Motor neuron (in vitro differentiated cells): ENCODE measurements at regions not wholly inside any gene's neighbourhood (a gene's known extent, or its start where the extent isn't known, plus 50 kb on each side); places are given as distances from the start of the nearest gene placed in this dataset.

Experiments used
- ATAC-seq, 8 experiments: fragments of 200-7000 bp; cut with Tn5 transposase; replicated peaks in 6 of 8; 2 replicates each; pipeline ENCODE4 v1.8.0; 2021; ENCODE audit warnings: mild to moderate bottlenecking in 8 of 8, moderate library complexity in 8 of 8
- H3K27ac ChIP-seq, 2 donors: fragments of 250-450 bp; sonication (Bioruptor Pico); 2 replicates each; pipeline ENCODE4 v1.9.0; 2021; ENCODE audit warnings: antibody characterized with exemption in 2 of 2, mild to moderate bottlenecking in 2 of 2, moderate library complexity in 1 of 2
- H3K4me1 ChIP-seq, 2 donors: fragments of 250-450 bp; sonication (Bioruptor Pico); replicated peaks in 1 of 2; 2 replicates each; pipeline ENCODE4 v1.6.1; 2021; ENCODE audit warnings: antibody characterized with exemption in 2 of 2, mild to moderate bottlenecking in 2 of 2, moderate library complexity in 1 of 2
- H3K4me3 ChIP-seq, 5 donors: fragments of 250-450 bp; sonication (Bioruptor Pico); 2 replicates each; pipeline ENCODE4 v1.9.0; 2021; ENCODE audit warnings: antibody characterized with exemption in 5 of 5, mild to moderate bottlenecking in 5 of 5, moderate library complexity in 4 of 5
- WGBS, 10 experiments: fragments of 450-650 bp; shearing (Covaris generic); methylation state at CpG; one replicate each; pipeline ENCODE4 v1.0.0; 2022; 5-methylcytosine and 5-hydroxymethylcytosine counted together
- in situ Hi-C, 9 experiments: fragments of 400-800 bp; cut with MboI; loops; one replicate each; pipeline ENCODE4 v1.15.0; 2021; ENCODE audit warnings: low sequenced_read_pairs in 9 of 9, low pct_unique_long_range_greater_than_20kb in 2 of 9; ENCODE audit not compliant: unreplicated experiment in 9 of 9

DNA sequence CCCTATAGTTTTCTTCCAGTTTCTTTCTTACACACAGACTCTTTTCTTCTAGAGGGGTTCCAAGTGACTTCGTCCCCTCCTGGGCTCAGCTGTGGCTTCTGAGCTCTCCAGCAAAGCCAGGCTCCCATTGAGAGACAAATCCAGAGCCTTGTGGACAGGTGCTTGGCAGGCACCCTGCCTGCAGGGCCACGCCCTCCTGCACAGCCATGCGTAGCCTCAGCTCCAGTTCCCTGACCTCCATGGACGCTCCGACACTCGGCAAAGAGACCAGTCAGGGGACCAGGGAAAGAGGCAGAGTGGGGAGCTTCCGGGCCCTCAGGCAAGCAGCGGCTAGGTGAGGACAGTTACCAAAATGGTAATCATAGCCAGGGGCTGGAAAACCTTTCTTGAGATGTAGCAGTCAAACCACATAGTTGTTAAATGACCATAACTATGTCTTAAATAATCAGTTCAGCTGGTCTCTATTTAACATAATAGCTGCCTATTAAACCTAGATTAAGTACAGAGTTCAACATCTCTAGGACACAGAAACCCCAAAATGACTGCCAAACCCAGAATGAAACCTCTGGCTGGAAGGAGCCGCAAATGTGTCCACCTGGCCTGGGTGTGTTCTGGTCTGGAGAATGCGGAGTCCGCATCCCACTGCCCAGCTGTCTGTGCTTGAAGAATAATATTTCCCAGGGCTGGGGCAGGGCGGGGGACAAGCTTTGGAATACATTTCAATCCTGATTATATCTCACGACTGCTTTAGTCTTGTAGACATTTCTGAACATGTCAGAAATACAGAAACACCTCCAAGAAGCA lies 69.3 kb upstream of the RGMA start:
- in situ Hi-C loops: no loop called here
- ATAC-seq: peak in 2 of 8 experiments; percentile 45 to 50
- H3K4me3 ChIP-seq: no peak overlapping the region
- no peak overlapping the region for H3K27ac ChIP-seq
- 31 to 100% (median 79%) methylated on average over 2 to 9 of the region's 13 CpGs; no CpG with 5 or more reads in 4 of the 10 experiments for WGBS, 10 experiments
- peaks cover 4 to 13% of the 10 kb centered on the region in 2 donors for H3K4me1 ChIP-seq

DNA sequence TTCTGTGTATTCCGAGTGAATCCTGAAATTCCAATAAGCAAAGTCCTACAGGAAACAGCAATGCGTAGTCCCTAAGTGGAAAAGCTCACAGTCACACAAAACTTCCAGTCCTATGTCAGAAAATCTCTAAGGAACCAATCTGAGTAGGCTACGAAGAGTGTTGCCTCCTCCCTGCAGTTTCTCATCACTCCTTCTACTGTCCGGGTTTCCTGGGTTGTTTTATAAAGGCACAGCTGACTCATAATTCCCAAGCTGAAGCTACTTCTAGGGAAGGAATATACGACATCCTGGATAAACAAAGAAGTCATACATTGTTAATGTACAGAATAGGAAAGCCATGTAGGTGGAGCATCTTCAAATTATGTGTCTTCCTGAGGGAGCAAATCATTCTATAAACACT lies 65.7 kb upstream of the RGMA start:
- H3K4me1 ChIP-seq: peaks cover 11 to 13% of the 10 kb centered on the region in 2 donors
- no peak overlapping the region for H3K27ac ChIP-seq
- whole genome bisulfite sequencing, 10 experiments: 21 to 100% (median 88%) methylated on average over 2 to 5 of the region's 5 CpGs; no CpG with 5 or more reads in 2 of the 10 experiments
- in situ Hi-C loops: no loop called here
- no peak overlapping the region for H3K4me3 ChIP-seq
- no peak for ATAC-seq

DNA sequence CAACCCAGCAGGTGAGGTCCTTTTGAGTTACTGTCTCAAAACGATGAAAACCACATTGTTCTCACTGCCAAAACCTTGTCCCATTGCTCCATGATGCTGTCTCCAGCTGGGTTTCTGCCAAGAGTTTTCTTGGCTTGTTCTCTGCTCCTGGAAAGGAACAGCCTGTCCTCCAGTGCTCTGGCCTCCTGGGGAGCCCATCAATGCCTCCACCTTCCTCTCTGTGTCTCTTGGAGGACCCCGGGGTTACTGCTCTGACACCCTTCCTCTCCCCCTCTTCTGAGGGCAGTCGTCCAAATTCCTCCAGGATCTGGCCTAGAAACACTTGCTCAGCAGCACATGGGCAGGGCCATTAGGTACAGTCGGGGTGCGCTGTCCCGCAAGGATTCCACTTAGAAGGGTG lies 63.9 kb upstream of the RGMA start:
- in situ Hi-C loops: no loop called here
- ATAC-seq: peak in 1 of 8 experiments; percentile 70

DNA sequence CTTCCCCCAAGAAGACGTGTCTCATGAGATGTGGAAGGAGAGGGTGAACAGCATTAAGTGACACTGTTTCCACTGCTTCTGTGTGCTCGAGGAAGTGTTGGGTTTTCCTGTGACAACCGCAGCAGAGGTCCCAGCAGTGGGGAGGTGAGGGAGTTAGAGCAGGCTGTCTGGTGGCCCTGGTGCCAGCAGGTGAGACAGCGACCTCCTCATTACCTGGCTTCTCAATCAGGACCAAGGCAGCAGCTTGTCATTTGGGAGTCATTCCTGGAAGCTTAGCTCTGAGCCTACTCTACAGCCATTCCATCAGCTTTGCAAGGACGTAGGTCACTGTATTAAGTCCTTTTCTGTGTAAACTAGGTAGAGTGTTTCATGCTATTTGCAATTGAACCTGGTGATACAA lies 63.3 kb upstream of the RGMA start:
- H3K27ac ChIP-seq: no peak overlapping the region

More for the DNA sequence above, 63.9 kb upstream of the RGMA start:
- WGBS, 10 experiments: 0 to 71% (median 27%) methylated on average over 1 to 5 of the region's 6 CpGs; no CpG with 5 or more reads in 3 of the 10 experiments
- Histone ChIP-seq H3K27ac (no peak overlapping the region), H3K4me3 (no peak overlapping the region), H3K4me1 (peaks cover 11 to 13% of the 10 kb centered on the region in 2 donors)

DNA sequence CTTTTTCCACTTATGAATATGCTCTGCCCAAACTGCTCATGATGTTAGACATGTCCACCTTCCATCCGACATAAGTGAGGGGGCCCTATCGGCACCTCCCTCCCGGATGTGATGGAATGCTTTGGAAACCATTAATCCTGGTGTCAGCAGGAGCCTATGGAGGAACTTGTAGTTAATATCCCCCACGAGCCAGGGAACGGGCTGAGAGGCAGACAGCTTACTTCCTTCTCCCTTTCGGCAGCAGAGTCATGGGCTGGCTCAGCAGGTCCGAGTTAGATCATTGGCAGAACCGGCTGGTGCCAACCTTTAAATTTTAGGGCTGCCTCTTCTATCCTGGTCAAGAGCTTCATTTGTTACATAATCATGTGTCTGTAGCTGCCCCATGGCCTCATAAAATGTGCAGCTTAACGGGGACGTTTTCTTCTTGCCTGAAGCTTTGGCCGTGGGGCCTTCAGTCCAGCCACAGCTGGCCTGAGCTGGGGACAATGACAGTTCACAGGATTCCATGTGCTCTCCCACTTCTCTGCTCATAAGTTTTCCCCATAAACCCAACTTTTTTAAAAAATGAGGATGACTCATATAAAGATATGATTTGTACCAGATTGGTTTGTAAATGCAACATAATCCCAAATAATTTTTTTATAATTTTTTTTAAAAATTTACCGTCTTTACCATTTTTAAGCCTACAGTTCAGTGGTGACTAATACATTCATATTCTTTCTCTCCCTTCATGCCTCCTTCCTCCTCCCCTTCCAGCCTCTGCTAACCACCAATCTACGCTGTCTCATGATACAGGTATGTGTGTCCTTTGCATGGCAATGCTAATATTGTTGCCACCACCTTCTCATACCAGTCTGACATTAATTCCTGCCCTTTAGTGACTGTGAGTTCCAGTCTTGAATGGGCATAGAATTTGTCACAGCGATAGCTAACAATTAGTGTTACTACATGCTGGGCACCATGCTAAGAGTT lies 62.2 kb upstream of the RGMA start:
- in situ Hi-C loops: no loop called here
- peak in 4 of 8 experiments; percentile 35 to 63 (median 49) for ATAC-seq
- 12 to 88% (median 59%) methylated on average over 1 to 14 of the region's 14 CpGs for WGBS, 10 experiments
- peak overlapping the region in 1 of 2 donors; percentile 21 for H3K27ac ChIP-seq
- peaks cover 11 to 13% of the 10 kb centered on the region in 2 donors for H3K4me1 ChIP-seq
- H3K4me3 ChIP-seq: no peak overlapping the region

More for the DNA sequence above, 63.3 kb upstream of the RGMA start:
- peaks cover 11 to 13% of the 10 kb centered on the region in 2 donors for H3K4me1 ChIP-seq
- no peak overlapping the region for H3K4me3 ChIP-seq
- ATAC-seq: no peak
- in situ Hi-C loops: no loop called here
- 17 to 100% (median 94%) methylated on average over 1 to 3 of the region's 5 CpGs; no CpG with 5 or more reads in 5 of the 10 experiments for WGBS, 10 experiments

DNA sequence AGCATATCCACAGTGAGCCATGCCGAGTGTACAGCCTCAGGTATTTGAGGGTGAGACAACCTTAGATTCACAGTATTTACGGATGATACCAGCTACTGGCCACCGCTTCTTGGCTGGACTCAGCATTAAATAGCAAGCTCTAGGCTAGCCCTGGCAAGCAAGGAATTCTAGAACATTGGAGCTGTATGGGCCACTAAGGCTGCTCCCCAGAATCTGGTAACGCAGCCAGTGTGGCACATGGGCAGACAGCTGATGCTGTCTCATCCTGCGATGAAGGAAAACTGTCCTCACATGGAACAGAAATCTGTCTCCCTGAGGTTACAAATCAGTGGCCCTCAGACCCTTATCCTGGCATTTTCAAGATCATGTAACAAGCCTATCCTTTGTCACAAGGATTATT lies 57.6 kb upstream of the RGMA start:
- H3K27ac ChIP-seq: no peak overlapping the region
- H3K4me3 ChIP-seq: no peak overlapping the region
- ATAC-seq: no peak
- WGBS, 10 experiments: 58 to 100% (median 88%) methylated on average over 2 to 5 of the region's 5 CpGs; no CpG with 5 or more reads in 4 of the 10 experiments
- H3K4me1 ChIP-seq: peaks cover 22 to 29% of the 10 kb centered on the region in 2 donors
- in situ Hi-C loops: no loop called here

DNA sequence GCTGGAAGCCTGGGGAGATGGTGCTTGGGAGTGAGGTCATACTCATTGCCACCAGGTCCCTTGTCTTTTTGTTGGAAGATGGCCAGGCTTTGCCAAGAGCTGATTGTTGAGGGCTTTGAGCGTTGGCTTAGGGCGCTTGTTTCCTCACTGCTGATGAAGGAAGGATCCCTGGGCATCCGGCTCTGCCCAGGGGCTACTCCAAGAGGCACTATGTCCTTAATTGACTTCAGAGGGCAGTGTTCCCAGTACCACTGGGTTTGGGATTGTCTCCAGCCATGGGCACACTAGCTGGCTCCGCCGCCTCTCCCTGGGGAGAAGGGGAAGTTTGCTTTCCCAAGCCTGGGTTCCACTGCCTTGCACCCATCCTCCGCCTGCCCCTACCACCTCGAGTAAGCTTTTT lies 57.2 kb upstream of the RGMA start:
- no peak overlapping the region for H3K4me3 ChIP-seq
- no peak for ATAC-seq
- WGBS, 10 experiments: 35 to 100% (median 80%) methylated on average over 1 to 4 of the region's 7 CpGs; no CpG with 5 or more reads in 3 of the 10 experiments
- H3K4me1 ChIP-seq: peaks cover 18 to 28% of the 10 kb centered on the region in 2 donors
- no peak overlapping the region for H3K27ac ChIP-seq
- in situ Hi-C loops: no loop called here

DNA sequence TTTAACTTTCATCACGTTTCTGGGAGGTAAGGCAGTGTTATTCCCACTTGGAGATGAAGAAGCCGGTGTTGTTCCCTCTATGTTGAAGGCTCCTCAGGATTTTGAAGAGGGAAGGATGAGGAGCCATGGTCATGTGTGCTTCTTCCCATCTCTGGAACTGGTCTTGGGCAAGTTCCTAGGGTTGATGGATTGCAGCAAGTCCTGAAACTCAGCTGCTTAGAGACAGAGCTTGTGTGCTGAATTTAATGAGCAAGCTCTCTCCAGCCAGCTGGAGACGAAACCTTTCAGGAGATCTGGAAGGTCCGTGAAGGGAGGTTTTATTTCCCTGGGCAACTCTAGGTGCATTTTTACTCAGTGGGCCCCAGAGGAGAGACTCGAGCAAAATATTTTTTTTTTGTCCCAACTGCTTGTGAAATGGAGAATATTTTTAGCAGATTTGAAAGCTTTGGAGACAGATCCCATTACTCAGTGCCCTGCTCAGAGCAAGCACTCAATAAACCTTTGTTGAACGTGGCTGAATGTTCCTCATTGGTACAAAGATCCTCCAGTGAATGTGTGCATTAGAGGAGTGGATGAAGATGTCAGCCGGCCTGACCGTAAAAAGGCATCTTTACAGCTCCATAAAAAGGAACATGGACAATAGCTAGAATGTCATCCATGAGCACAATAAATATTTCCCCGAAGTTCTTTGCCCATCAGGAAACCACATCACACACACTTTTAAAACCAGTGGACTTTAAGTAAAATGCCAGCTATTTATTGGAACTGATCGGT lies 55.6 kb upstream of the RGMA start:
- Histone ChIP-seq H3K27ac (no peak overlapping the region), H3K4me1 (peaks cover 12 to 20% of the 10 kb centered on the region in 2 donors), H3K4me3 (no peak overlapping the region)
- peak in 5 of 8 experiments; percentile 44 to 88 (median 67) for ATAC-seq
- in situ Hi-C loops: no loop called here
- WGBS, 10 experiments: 10 to 58% (median 29%) methylated on average over 3 to 9 of the region's 10 CpGs; no CpG with 5 or more reads in 4 of the 10 experiments

DNA sequence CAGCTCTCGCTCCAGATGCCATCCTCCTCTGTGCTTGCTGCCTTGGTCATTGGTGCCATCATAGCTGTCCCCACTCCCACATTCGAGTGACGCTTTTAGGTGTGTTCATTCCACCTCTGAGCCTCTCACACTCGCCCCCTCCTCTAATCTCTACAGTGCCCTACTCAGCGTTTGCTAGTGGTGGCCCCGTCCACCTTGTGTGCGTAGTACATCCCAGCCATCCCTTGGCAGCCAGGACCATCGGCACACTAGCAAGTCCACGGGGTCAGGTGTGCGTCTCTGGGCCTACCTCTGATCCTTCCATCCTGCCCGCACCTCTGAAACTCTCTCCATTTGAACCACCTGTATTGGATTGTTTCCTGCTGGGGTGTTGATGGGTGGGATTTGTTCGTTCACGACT lies 54.2 kb upstream of the RGMA start:
- WGBS, 10 experiments: 37 to 100% (median 90%) methylated on average over 1 to 6 of the region's 13 CpGs; no CpG with 5 or more reads in 3 of the 10 experiments
- peaks cover 12 to 28% of the 10 kb centered on the region in 2 donors for H3K4me1 ChIP-seq
- no peak for ATAC-seq
- in situ Hi-C loops: no loop called here
- no peak overlapping the region for H3K27ac ChIP-seq
- no peak overlapping the region for H3K4me3 ChIP-seq

DNA sequence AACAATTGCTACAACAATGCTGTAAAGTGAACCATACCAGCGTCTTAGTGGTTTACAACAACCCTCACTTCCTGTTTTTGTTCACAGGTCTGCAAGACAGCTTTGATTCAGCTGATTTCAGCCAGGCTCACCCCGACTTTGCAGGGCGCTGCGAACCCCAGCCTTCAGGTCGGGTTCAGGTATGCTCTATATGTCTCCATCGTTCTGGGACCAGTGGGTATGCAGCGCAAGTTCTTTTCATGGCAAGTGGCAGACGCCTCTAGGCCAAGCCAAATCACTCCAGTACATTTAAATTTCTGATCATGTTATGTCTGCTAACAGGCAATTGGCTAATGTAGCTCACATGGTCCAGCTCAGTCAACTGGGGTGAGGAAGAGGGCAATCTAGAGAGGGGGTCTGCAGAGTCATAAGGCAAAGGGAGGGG lies 52.4 kb upstream of the RGMA start:
- WGBS, 10 experiments: 0 to 96% (median 86%) methylated on average over 1 to 7 of the region's 8 CpGs; no CpG with 5 or more reads in 2 of the 10 experiments
- in situ Hi-C loops: no loop called here

DNA sequence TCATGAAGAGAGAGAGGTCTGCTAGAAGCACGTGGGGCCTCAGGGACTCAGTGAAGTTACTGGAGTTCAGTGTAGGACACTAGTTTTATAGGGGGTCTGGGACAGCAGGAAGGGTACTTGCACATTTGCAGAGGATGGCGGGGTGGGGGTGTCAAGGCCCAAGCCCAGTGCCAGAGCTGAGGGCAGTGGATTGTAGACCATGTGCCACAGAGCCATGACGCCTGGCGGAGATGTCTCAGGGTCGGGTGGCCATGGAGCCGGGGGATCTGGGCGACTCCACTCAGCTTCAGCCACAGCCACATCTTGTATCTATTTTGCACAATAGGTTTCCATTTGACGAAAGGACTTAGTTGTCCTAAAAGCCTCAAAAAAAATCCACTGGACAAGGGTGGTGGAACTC lies 50.4 kb upstream of the RGMA start:
- ATAC-seq: no peak
- WGBS, 10 experiments: 71 to 100% (median 76%) methylated on average over 1 to 4 of the region's 8 CpGs; no CpG with 5 or more reads in 7 of the 10 experiments
- Histone ChIP-seq H3K27ac (no peak overlapping the region), H3K4me3 (no peak overlapping the region), H3K4me1 (peaks cover 17 to 38% of the 10 kb centered on the region in 2 donors)
- in situ Hi-C loops: no loop called here

More for the DNA sequence above, 52.4 kb upstream of the RGMA start:
- Histone ChIP-seq H3K4me1 (peaks cover 17 to 41% of the 10 kb centered on the region in 2 donors), H3K27ac (no peak overlapping the region), H3K4me3 (no peak overlapping the region)
- peak in 4 of 8 experiments; percentile 42 to 74 (median 48) for ATAC-seq

DNA sequence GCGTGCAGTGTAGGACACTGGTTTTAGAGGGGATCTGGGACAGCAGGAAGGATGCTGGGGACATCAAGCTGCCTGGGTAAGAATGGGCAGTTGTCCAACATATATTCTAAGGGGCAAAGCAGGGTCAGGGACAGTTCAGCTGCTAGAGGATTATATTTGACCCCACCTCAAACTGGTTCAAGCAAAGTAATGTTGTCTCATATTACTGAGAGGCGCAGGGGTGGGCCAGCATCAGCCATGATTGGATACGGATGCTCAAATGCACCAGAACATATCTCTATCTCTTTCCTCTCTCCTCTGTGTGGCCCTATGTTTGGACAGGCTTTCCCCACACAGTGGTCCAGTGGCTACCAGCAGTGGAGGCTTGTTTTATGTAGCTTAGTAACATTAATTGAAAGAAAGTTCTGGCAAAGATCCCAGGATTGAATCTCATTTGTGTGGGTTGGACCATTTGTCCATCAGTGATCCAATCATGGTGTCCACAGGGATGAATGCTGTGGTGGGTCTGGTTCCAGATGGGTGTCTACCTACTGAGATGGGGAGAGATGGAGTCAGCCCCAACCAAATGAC lies 49.8 kb upstream of the RGMA start:
- ATAC-seq: peak in 3 of 8 experiments; percentile 16 to 83 (median 44)
- WGBS, 10 experiments: 0 to 100% (median 86%) methylated on average over 1 to 2 of the region's 3 CpGs; no CpG with 5 or more reads in 4 of the 10 experiments
- Histone ChIP-seq H3K4me1 (peaks cover 15 to 37% of the 10 kb centered on the region in 2 donors), H3K27ac (no peak overlapping the region), H3K4me3 (no peak overlapping the region)
- in situ Hi-C loops: no loop called here
